Right renal pelvis (tissue), 4 donors: ENCODE measurements at regions not wholly inside any gene's neighbourhood (a gene's known extent, or its start where the extent isn't known, plus 50 kb on each side); places are given as distances from the start of the nearest gene placed in this dataset.
"Not testable (repeated sequence)": the region's sequence is repeated elsewhere in the genome, so short reads cannot be mapped to it uniquely, and the experiment has no call there.

ENCODE experiments used
- DNase-seq, 4 donors: peaks; one replicate each; pipeline ENCODE4 v3.0.0-alpha.2; 2013; ENCODE audit warnings: low read depth in 4 of 4, low spot score in 3 of 4, missing footprints in 1 of 4

- DNase-seq: no peak
Observed at GRCh38 chr11:82082976-82083375, 650.7 kb downstream of the FAM181B start.

GRCh38 chr11:82080160-82080559 is 653.5 kb downstream of the FAM181B start:
- DNase-seq: no peak

GRCh38 chr11:82076126-82076525 is 657.5 kb downstream of the FAM181B start:
- DNase-seq: no peak

- no peak for DNase-seq
Observed at GRCh38 chr11:82059505-82059904, 674.2 kb downstream of the FAM181B start.

- no peak for DNase-seq
Observed at GRCh38 chr11:82056450-82056849, 677.2 kb downstream of the FAM181B start.

GRCh38 chr11:82049199-82049598 is 684.5 kb downstream of the FAM181B start:
- no peak for DNase-seq

GRCh38 chr11:82047200-82047599 is 686.5 kb downstream of the FAM181B start:
- no peak for DNase-seq

GRCh38 chr11:82046778-82047177 is 686.9 kb downstream of the FAM181B start:
- DNase-seq: no peak

- DNase-seq: no peak
Observed at GRCh38 chr11:82045748-82046457, 687.8 kb downstream of the FAM181B start.

GRCh38 chr11:82043316-82043715 is 690.3 kb downstream of the FAM181B start:
- no peak for DNase-seq

GRCh38 chr11:82041764-82042163 is 691.9 kb downstream of the FAM181B start:
- DNase-seq: no peak

GRCh38 chr11:82038154-82038553 is 695.5 kb downstream of the FAM181B start:
- DNase-seq: no peak

- DNase-seq: no peak
Observed at GRCh38 chr11:82034527-82034926, 699.1 kb downstream of the FAM181B start.

GRCh38 chr11:82027335-82027734 is 706.3 kb downstream of the FAM181B start:
- DNase-seq: not testable (repeated sequence)

GRCh38 chr11:82024760-82025159 is 708.9 kb downstream of the FAM181B start:
- DNase-seq: no peak

- no peak for DNase-seq
Observed at GRCh38 chr11:82012276-82012675, 721.4 kb downstream of the FAM181B start.

GRCh38 chr11:82009133-82009532 is 724.5 kb downstream of the FAM181B start:
- no peak for DNase-seq

GRCh38 chr11:82007521-82007920 is 726.1 kb downstream of the FAM181B start:
- DNase-seq: no peak

- DNase-seq: no peak
Observed at GRCh38 chr11:82004537-82005213, 729.0 kb downstream of the FAM181B start.

- no peak for DNase-seq
Observed at GRCh38 chr11:82003671-82004515, 729.8 kb downstream of the FAM181B start.

- DNase-seq: no peak
Observed at GRCh38 chr11:82003024-82003423, 730.6 kb downstream of the FAM181B start.
